ENCODE measurements at regions not wholly inside any gene's neighbourhood (a gene's known extent, or its start where the extent isn't known, plus 50 kb on each side); places are given as distances from the start of the nearest gene placed in this dataset.

DNA sequence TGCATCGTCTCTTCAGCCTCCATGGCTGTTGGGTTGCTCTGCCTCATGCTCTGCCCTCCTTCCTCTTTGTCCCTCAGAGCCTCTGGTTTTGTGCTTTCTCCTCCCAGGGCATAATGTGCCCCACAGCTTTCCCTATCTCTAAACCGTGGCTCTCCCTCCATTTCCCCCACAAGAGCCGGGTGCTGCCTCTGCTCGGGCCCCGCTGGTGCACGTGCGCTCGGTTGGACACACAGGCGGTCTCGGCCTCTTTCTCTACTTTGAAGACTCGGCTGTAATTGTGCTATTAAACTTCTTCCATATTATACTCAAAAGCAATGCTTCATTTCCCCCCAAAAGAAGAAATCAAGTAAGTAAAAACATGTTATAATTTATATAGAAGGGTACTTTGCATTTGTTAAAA is 109.7 kb upstream of the KLF14 start:
- Histone ChIP-seq H3K4me1 (no peaks in the 10 kb centered on the region), H3K27ac (no peak overlapping the region), H3K4me3 (no peak overlapping the region), H3K27me3 (no peaks in the 10 kb centered on the region), H3K36me3 (ENCODE audit: low read depth, missing control alignments) (no peaks in the 10 kb centered on the region), H3K9me3 (no peaks in the 10 kb centered on the region)
- no peak for DNase-seq
- WGBS, 2 donors, result 96% methylated on average over 11 of the region's 11 CpGs
- TF ChIP-seq, protein P1, sequence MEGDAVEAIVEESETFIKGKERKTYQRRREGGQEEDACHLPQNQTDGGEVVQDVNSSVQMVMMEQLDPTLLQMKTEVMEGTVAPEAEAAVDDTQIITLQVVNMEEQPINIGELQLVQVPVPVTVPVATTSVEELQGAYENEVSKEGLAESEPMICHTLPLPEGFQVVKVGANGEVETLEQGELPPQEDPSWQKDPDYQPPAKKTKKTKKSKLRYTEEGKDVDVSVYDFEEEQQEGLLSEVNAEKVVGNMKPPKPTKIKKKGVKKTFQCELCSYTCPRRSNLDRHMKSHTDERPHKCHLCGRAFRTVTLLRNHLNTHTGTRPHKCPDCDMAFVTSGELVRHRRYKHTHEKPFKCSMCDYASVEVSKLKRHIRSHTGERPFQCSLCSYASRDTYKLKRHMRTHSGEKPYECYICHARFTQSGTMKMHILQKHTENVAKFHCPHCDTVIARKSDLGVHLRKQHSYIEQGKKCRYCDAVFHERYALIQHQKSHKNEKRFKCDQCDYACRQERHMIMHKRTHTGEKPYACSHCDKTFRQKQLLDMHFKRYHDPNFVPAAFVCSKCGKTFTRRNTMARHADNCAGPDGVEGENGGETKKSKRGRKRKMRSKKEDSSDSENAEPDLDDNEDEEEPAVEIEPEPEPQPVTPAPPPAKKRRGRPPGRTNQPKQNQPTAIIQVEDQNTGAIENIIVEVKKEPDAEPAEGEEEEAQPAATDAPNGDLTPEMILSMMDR (IDR thresholded peaks at IDR 0.05), result no peak
- intact Hi-C loops (cut with DNase I; ENCODE audit: low total_unique reads), result no loop called here

GRCh38 chr7:130844811-130845580 is 111.0 kb upstream of the KLF14 start:
- H3K27me3 ChIP-seq, result no peaks in the 10 kb centered on the region
- no peak for DNase-seq
- no peak overlapping the region for H3K4me3 ChIP-seq
- no peak overlapping the region for H3K27ac ChIP-seq
- 83 to 84% methylated on average over 11 of the region's 11 CpGs for WGBS, 2 donors
- no peak for TF ChIP-seq POLR2A (IDR thresholded peaks at IDR 0.05)
- TF ChIP-seq, protein P1 (IDR thresholded peaks at IDR 0.05), result no peak
- intact Hi-C loops (cut with DNase I; ENCODE audit: low total_unique reads), result no loop called here
- H3K9me3 ChIP-seq, result no peaks in the 10 kb centered on the region
- no peaks in the 10 kb centered on the region for H3K36me3 ChIP-seq (ENCODE audit: low read depth, missing control alignments)
- no peaks in the 10 kb centered on the region for H3K4me1 ChIP-seq

DNA sequence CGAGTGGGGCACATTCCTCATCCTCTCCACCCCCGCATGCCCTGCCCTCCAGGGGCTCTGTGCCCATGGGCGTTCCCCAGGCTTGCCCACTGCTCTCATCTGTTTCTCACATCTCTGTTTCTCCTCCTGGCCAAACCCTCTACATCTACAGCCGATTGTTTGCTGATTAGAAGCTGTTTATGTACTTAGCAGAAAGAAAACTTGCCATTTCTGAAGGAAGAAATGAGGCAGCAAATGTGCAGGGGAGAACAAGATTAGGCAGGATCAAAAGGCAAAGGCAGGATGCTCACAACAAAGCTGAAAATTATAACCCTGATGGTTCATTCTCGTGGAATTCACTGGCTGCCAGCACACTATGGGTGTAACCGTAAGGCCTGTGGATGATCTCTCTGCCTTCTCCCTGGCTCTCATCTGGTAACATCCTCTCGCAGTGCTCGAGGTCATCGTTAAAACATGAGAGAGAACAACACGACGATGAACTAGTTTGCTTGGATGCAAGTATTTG is 111.6 kb upstream of the KLF14 start:
- Histone ChIP-seq H3K9me3 (no peaks in the 10 kb centered on the region), H3K27me3 (no peaks in the 10 kb centered on the region), H3K4me1 (no peaks in the 10 kb centered on the region), H3K27ac (no peak overlapping the region), H3K36me3 (ENCODE audit: low read depth, missing control alignments) (no peaks in the 10 kb centered on the region), H3K4me3 (no peak overlapping the region)
- TF ChIP-seq POLR2A (IDR thresholded peaks at IDR 0.05), result no peak
- TF ChIP-seq, protein P1 (IDR thresholded peaks at IDR 0.05), result no peak
- intact Hi-C loops (cut with DNase I; ENCODE audit: low total_unique reads), result no loop called here
- 60 to 62% methylated on average over 11 of the region's 11 CpGs for WGBS, 2 donors
- no peak for DNase-seq

DNA sequence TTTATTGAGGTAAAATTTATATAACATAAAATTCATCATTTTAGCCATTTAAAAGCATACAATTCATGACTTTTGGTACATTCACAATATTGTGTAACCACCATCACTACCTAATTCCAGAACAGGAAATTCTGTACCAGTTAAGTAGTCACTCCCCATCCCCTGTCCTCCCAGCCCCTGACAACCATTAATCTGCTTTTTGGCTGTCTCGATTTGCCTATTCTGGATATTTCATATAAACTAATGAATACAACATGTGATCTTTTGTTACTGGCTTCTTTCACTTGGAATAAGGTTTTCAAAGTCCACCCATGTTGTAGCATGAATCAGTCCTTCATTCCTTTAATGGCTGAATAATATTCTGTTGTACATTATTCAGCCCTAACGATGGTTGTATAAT is 115.6 kb upstream of the KLF14 start:
- WGBS, 2 donors, result 97 to 98% methylated on average over 2 of the region's 2 CpGs
- H3K27me3 ChIP-seq, result no peaks in the 10 kb centered on the region

More for the DNA sequence above, 115.6 kb upstream of the KLF14 start:
- intact Hi-C loops (cut with DNase I; ENCODE audit: low total_unique reads), result no loop called here
- Histone ChIP-seq H3K4me3 (no peak overlapping the region), H3K4me1 (no peaks in the 10 kb centered on the region), H3K9me3 (no peaks in the 10 kb centered on the region), H3K27ac (no peak overlapping the region), H3K36me3 (ENCODE audit: low read depth, missing control alignments) (no peaks in the 10 kb centered on the region)
- DNase-seq, result no peak
- TF ChIP-seq POLR2A (IDR thresholded peaks at IDR 0.05), result no peak
- TF ChIP-seq, protein P1 (IDR thresholded peaks at IDR 0.05), result no peak

All from testis (tissue), 2 donors.